UCSD-AML1 (cell line): ENCODE measurements at regions not wholly inside any gene's neighbourhood (a gene's known extent, or its start where the extent isn't known, plus 50 kb on each side); places are given as distances from the start of the nearest gene placed in this dataset.
"Not testable (repeated sequence)": the region's sequence is repeated elsewhere in the genome, so short reads cannot be mapped to it uniquely, and the experiment has no call there.

ENCODE experiments used
- DNase-seq: peaks from one replicate; lab custom pipeline; 2025; ENCODE audit not compliant: unreplicated experiment; lab: John Stamatoyannopoulos, UW

DNA sequence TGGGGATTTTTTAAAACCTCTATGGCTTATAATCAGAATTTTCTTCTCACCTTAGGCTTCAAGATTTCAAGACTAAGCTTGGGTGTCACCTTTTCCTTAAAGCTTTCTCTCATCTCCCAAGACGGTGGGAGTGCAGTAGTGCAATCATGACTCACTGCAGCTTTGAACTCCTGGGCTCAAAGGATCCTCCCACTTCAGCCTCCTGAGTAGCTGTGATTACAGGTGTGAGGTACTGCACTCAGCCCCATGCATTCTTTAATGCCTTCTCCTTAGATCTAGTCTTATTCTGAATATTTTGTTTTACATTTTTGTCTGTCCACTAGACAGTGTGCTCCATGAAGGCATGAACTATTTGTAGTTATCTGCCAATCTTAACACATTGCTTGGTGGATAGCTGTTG, 55.7 kb upstream of the FAT3 start:
- no peak for DNase-seq

DNA sequence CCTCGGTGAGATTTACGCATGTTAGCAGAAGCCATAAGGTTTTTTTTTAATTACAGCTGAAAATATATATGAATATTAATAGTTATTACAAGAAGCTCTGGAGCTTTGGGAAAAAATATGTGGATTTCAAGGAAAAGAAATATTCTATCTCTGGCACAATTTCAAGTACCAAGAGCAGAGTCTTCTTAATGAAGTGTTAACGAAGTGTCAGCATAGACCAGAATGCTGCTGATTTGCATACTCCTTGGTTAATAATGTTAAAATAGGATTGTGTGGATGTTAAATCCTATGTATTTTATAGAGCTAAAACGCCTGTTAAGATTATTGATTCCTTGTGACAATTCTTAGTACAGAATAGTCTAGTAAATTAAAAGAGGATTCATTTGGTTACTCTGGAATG, 57.0 kb upstream of the FAT3 start:
- no peak for DNase-seq

- DNase-seq: no peak
These were observed 58.3 kb upstream of the FAT3 start for GRCh38 chr11:92166335-92166734.

DNA sequence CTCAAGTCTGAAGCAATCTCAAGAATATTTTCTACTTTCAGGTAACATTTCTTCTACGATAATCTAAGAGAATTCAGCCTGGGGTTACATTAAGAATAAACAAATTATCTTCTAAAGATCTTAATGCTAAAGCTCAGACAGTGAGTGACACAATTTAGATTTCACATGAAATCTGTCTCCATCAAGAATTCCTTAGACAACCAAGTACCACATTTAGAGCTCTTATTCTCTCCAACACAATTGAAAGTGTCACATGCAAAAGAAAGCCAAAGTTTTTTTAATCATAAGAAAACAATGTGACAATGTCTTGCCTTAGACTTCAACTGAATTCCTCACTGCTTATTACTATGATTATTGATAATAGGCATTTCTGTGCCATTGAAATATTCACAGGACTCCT, 60.7 kb upstream of the FAT3 start:
- DNase-seq: no peak

DNA sequence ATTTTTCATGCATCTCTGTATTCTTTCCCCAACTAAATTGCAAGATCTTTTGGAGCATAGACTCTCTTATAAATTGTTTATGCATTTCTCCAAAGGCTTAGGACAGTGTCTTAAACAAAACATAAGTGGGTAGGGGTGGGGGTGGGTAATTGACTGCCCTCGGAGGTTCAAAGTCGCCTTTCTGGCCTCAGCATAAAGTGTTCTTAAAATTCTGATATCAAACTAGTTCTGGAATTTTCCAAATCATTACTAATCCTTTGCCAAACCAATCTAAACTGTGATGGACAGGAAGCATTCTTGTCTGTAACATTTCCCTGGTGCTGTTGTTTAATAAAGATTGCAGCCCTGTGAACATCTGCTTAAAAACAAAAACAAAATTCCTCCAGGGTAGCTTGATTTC, 61.8 kb upstream of the FAT3 start:
- no peak for DNase-seq

GRCh38 chr11:92159931-92160330, 64.7 kb upstream of the FAT3 start:
- DNase-seq: no peak

- DNase-seq: not testable (repeated sequence)
These were observed 67.2 kb upstream of the FAT3 start for GRCh38 chr11:92157390-92157789.

DNA sequence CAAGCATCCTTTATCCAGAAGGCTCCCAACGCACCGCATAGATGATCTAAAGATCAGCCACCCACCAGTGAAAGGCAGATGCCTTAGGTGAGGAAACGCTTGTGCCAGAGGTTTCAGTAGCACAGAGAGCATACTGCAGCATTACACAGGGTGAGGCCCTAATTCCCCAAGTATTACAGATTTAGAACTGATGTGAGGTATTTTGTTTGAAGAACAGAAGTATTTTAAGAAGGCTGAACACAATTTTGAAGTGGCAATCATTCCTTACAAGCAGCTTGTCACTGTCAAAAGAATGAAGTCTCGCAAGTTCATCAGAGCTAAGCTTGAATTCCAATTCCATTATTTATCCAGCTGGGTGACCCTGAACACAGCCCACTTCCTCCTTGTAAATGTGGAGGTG, 70.0 kb upstream of the FAT3 start:
- DNase-seq: no peak

DNA sequence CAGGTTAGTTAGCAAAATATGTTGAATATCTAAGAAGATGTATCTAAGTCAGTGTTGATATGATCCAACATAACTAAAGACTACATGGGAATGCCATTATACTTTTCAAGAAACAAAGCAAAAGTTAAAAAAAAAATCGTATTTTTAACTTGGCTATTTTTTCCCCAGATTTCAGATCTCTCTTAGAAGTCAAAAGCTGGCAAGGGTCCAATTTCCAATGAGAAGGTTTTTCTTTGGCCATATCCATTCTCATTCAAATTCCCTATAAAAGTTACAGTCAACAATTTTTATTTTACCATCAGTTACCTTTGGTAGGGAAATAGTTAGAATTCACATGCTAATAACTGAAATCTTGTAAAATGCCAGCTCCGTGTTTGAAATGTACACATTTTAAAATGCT, 70.5 kb upstream of the FAT3 start:
- DNase-seq: no peak

DNA sequence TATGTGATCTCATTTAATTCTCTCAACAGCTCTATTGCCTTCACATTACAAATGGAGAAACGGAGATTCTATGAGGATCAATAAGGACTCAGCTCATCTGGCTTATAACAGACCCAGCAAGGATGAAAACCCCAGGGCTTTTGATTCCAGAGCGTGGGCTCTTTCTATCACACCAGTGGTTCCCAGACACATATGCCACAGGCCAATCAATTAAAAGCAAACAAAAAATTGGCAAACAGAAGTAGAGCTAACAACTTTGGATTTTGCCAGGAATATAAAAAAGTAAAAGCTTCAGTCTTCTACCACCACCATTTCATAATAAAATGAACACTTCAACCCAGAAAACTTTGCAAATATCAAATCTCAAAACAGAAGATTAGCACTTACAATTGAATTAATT, 71.1 kb upstream of the FAT3 start:
- DNase-seq: no peak

GRCh38 chr11:92152245-92152644, 72.4 kb upstream of the FAT3 start:
- DNase-seq: no peak

GRCh38 chr11:92149996-92150395, 74.6 kb upstream of the FAT3 start:
- no peak for DNase-seq

DNA sequence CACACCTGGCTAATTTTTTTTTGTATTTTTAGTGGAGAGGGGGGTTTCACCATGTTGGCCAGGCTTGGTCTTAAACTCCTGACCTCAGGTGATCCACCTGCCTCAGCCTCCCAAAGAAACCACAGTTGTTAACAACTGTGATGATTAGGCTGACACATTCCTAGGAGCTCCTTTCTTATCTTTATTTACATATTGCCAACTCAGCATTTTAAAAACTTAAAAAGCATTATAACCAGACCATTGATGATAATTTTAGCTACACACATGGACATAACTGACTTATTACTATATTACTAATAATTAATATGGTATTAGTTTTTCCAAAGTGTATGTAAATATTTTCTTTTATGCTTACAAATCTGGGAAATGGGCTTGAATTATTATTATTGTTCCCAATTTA, 82.9 kb upstream of the FAT3 start:
- DNase-seq: no peak

- no peak for DNase-seq
These were observed 83.5 kb upstream of the FAT3 start for GRCh38 chr11:92141159-92141558.

DNA sequence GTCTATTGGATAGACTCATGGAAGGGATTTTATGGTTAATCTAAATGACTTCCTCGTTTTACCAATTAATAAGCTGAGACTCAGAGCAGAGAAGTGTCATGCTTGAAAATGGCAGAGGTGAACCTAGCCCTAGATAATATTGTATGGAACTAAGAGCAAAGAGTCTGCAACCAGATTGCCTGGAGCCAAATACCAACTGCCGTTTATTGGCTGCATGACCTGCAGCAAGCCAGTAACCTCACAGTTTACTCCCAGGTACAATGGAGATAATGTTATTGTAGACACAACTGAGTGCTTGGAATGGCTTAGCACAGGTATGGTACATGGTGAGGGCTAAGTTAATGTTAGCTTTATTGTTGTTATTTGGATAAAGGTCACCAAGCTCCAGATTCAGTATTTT, 84.6 kb upstream of the FAT3 start:
- DNase-seq: no peak

DNA sequence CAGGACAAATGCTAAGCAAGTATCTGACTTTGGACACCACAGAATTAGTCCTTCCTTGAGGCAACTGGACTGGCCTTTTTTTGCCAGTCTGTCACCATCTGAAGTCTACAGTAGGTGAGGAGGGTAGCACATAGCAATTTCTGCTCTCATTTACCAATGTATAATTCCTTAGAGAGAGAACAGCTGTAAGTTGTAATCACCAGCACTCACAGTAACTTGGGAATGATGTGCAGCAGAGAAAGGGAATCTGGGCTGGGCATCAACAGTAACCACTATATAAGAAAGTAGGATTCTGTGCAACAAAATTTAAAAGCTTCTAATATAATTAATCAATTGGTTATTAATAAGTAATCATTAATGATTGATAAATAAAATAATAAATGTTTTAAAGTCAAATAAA, 86.3 kb upstream of the FAT3 start:
- no peak for DNase-seq

- DNase-seq: no peak
These were observed 86.9 kb upstream of the FAT3 start for GRCh38 chr11:92137747-92138146.

DNA sequence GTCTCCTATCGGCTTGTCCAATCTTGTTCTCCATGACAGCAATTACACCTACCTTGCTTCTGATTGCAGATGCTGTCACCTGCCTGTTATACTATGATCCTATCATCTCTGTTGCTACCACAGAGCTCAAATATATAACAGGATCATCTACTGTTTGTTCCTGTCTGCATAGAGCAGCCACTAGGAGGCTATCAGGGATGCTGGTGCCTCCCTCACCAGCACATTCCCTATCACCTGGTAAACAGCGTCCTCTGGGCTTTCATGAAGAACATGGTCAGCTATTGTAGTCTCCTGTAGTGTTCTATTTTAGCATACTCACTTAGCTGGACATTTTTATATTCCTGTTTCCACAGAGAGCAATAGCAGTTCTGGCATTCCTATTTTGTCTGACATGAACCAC, 87.8 kb upstream of the FAT3 start:
- DNase-seq: no peak

- DNase-seq: no peak
These were observed 93.2 kb upstream of the FAT3 start for GRCh38 chr11:92131289-92131865.

DNA sequence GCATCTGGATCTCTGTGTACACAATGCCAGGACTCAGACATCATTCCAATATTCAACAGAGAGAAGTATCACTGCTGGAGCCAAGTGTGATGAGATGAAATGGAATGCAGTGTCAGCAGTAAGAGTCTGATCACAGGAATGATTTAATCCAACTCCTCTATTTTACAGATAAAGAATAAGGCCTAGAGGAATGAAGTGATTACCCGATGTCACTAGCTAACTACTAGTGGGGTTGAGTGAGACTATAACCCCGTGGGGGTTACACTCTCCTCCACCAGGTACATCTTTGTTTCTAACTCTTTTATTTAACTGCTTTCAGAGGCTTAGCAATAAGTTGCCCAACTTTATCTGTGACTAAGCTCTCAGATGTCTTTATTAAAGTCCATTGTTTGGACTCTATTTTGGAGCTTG, 94.2 kb upstream of the FAT3 start:
- DNase-seq: no peak

- DNase-seq: no peak
These were observed 94.8 kb upstream of the FAT3 start for GRCh38 chr11:92129811-92130210.

- no peak for DNase-seq
These were observed 96.6 kb upstream of the FAT3 start for GRCh38 chr11:92128026-92128425.

GRCh38 chr11:92125321-92125720, 99.3 kb upstream of the FAT3 start:
- no peak for DNase-seq

- no peak for DNase-seq
These were observed 101.1 kb upstream of the FAT3 start for GRCh38 chr11:92123540-92123939.
